ENCODE measurements at regions not wholly inside any gene's neighbourhood (a gene's known extent, or its start where the extent isn't known, plus 50 kb on each side); places are given as distances from the start of the nearest gene placed in this dataset.

DNA sequence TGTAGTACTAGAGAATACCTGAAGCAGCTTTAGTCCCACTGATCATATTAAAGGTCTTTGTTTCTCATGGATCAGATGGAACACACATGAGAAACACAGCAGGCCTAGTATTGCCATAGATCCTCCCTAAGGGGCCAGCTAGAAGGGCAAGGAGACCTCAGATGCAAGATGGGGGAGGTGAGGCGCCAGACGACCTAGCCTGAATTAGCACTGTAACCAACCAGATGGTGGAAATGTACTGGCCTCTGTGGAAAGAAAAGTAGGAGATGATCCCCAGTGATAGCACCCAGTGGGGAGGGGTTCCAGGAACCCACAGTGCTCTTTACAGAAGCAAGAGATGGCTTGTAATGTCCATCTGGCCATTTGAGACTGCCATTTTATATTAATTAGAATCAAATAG is 138.2 kb upstream of the ZNF385D start:
- FAIRE-seq (no peak), DNase-seq (ENCODE audit: insufficient read length, low spot score) (no peak)
- TF ChIP-seq POLR2AphosphoS5 (IDR thresholded peaks at IDR 0.05; ENCODE audit: low read depth, low read length) (no peak), PAX5 (IDR thresholded peaks at IDR 0.05; ENCODE audit: insufficient read depth, low read length, severe bottlenecking) (no peak), POLR2A (IDR thresholded peaks at IDR 0.05; ENCODE audit: low read depth, low read length) (no peak), POU2F2 (IDR thresholded peaks at IDR 0.05; ENCODE audit: low read depth, low read length) (no peak), SPI1 (IDR thresholded peaks at IDR 0.05; ENCODE audit: low read depth, low read length) (no peak), TAF1 (IDR thresholded peaks at IDR 0.05; ENCODE audit: low read depth, low read length) (no peak)

DNA sequence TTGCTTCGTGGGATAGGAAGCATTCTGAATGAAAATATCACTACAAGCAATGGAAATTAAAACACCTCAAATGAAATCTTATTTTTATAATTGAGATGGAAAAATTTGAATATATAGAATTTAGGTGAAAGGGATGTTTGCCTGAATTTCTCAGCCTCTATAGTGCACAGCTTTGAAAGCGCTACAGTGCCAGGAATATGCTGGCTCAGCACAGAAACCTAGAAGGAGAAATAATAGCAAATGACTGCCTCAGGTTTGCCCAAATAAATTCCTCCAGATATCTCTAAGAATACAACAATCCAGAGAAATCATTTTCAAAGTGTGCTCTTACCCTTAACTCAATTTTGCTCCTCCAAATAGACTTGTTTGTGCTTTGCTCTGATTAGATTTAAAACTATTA is 141.1 kb upstream of the ZNF385D start:
- no peak for FAIRE-seq
- TF ChIP-seq SPI1 (IDR thresholded peaks at IDR 0.05; ENCODE audit: low read depth, low read length) (no peak), TAF1 (IDR thresholded peaks at IDR 0.05; ENCODE audit: low read depth, low read length) (no peak), PAX5 (IDR thresholded peaks at IDR 0.05; ENCODE audit: insufficient read depth, low read length, severe bottlenecking) (no peak), POLR2A (IDR thresholded peaks at IDR 0.05; ENCODE audit: low read depth, low read length) (no peak), POLR2AphosphoS5 (IDR thresholded peaks at IDR 0.05; ENCODE audit: low read depth, low read length) (no peak), POU2F2 (IDR thresholded peaks at IDR 0.05; ENCODE audit: low read depth, low read length) (no peak)
- DNase-seq (ENCODE audit: insufficient read length, low spot score), result no peak

DNA sequence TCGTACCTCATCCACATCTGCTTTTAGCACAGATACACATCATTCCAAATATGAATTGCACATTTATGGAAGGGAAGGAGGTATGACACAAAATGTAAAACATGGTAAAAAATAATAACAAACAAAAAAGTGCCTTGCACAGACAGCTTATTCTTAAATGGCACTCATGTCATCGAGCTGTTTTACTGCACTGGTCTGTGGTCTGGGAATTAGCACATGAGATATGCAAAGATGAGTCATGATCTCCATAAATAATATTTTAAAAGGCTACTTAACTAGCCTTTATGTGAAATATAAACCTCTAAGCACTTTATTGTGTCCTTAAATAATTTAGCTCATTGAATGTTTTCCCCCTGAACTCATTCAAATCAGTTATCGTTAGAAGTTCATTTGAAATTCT is 142.2 kb upstream of the ZNF385D start:
- DNase-seq (ENCODE audit: insufficient read length, low spot score), result no peak
- FAIRE-seq, result no peak
- no peak for TF ChIP-seq POLR2A (IDR thresholded peaks at IDR 0.05; ENCODE audit: low read depth, low read length)
- no peak for TF ChIP-seq POLR2AphosphoS5 (IDR thresholded peaks at IDR 0.05; ENCODE audit: low read depth, low read length)
- TF ChIP-seq PAX5 (IDR thresholded peaks at IDR 0.05; ENCODE audit: insufficient read depth, low read length, severe bottlenecking), result no peak
- TF ChIP-seq POU2F2 (IDR thresholded peaks at IDR 0.05; ENCODE audit: low read depth, low read length), result no peak
- TF ChIP-seq TAF1 (IDR thresholded peaks at IDR 0.05; ENCODE audit: low read depth, low read length), result no peak
- no peak for TF ChIP-seq SPI1 (IDR thresholded peaks at IDR 0.05; ENCODE audit: low read depth, low read length)

DNA sequence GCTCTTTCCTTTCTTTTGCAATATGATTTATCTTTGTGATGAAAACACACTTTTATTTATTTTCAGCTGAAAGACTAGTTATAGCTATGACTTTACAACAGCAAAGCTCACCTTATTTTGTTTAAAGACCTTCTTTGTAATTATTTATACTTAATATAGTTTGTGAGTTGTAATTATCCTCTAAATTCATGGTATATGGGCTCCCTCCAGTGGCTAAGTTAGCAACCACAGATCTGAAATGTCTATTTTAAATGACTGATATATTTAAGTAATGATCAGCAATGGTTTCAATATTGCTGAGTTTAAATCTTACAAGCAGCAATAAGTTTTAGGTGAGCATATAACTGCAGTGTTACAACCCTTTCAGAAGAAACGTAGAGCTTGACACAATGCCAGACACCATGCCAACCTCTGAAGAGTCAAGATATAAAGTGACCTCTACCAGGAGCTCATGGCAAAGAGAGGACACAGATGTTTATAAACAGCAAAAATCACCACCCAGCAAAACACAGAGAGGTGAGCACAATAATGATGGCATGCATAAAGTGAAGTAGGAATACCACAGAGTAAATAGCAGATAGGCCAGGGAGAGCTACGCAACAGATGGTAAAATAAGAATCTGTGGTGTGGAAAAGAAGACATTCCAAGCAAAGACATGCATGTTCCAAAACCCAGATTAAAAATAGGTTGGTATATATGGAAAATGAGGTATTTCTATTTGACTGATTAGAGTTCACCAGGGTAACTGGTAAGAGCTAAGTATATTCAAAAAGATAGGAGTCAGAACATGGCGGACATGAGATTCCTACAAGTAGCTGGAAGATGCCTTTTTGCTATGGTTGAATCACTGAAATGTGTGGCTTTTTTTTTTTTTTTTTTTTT is 143.7 kb upstream of the ZNF385D start:
- FAIRE-seq, result no peak
- DNase-seq (ENCODE audit: insufficient read length, low spot score), result no peak
- TF ChIP-seq TAF1 (IDR thresholded peaks at IDR 0.05; ENCODE audit: low read depth, low read length), result no peak
- TF ChIP-seq PAX5 (IDR thresholded peaks at IDR 0.05; ENCODE audit: insufficient read depth, low read length, severe bottlenecking), result no peak
- no peak for TF ChIP-seq POLR2A (IDR thresholded peaks at IDR 0.05; ENCODE audit: low read depth, low read length)
- no peak for TF ChIP-seq SPI1 (IDR thresholded peaks at IDR 0.05; ENCODE audit: low read depth, low read length)
- TF ChIP-seq POU2F2 (IDR thresholded peaks at IDR 0.05; ENCODE audit: low read depth, low read length), result no peak
- no peak for TF ChIP-seq POLR2AphosphoS5 (IDR thresholded peaks at IDR 0.05; ENCODE audit: low read depth, low read length)

DNA sequence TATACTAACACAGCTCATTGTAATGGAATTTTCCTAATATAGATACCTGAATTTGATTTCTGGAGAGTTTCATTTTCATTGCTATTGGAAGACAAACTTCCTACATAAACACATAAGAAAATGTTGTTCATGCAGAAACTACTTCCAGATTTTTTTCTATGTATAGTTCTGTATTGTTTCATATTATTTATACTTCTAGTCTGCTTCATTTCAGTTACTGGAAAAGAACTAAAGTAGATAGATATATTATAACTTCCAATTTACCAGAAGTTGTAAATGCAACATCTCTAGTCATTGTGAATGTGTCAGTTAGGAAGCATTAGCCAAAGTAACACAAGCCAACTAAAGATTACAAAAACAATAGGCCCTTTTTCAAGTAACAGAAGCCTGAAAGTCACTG is 147.3 kb upstream of the ZNF385D start:
- TF ChIP-seq POLR2A (IDR thresholded peaks at IDR 0.05; ENCODE audit: low read depth, low read length) (no peak), TAF1 (IDR thresholded peaks at IDR 0.05; ENCODE audit: low read depth, low read length) (no peak), POLR2AphosphoS5 (IDR thresholded peaks at IDR 0.05; ENCODE audit: low read depth, low read length) (no peak), POU2F2 (IDR thresholded peaks at IDR 0.05; ENCODE audit: low read depth, low read length) (no peak), PAX5 (IDR thresholded peaks at IDR 0.05; ENCODE audit: insufficient read depth, low read length, severe bottlenecking) (no peak), SPI1 (IDR thresholded peaks at IDR 0.05; ENCODE audit: low read depth, low read length) (no peak)
- DNase-seq (ENCODE audit: insufficient read length, low spot score) (no peak), FAIRE-seq (no peak)

DNA sequence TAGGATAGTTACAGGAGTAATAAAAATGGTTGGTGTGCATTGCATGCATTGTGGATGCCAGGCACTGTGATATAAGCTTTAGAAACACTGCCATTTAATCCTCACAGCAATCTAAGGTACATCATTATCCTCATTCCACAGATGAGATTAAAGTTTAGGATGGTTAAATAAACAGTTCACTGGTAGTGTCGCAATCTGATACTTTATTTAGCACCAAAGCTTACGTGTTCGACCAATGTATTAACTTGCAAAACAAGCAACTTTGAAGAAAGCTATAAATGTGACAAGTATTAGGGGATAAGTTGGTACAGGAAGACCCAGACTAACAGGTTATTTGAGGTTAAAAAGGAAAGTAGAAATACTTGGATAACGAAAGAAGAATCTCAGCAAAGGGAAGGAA is 150.5 kb upstream of the ZNF385D start:
- TF ChIP-seq TAF1 (IDR thresholded peaks at IDR 0.05; ENCODE audit: low read depth, low read length) (no peak), POLR2A (IDR thresholded peaks at IDR 0.05; ENCODE audit: low read depth, low read length) (no peak)
- FAIRE-seq (no peak), DNase-seq (ENCODE audit: insufficient read length, low spot score) (no peak)

DNA sequence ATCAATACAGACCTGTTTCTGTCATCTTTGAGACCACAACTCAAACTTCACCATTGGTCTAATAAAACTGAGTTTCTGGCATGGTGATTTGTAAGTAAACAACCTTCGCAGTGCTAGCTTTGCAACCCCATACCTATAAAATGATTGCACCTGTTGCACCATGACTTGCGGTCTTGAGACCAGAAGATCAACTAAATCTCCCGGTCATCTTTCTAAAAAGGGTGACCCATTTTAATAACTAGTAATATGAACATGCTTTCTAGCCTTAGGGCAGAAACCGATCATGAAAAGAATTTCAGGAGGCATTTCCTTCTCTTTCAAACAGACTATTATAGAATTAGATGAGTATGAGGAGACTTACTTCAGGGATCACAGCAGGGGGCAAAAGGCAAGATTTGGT is 151.9 kb upstream of the ZNF385D start:
- TF ChIP-seq TAF1 (IDR thresholded peaks at IDR 0.05; ENCODE audit: low read depth, low read length) (no peak), PAX5 (IDR thresholded peaks at IDR 0.05; ENCODE audit: insufficient read depth, low read length, severe bottlenecking) (no peak), POLR2A (IDR thresholded peaks at IDR 0.05; ENCODE audit: low read depth, low read length) (no peak), POU2F2 (IDR thresholded peaks at IDR 0.05; ENCODE audit: low read depth, low read length) (no peak), SPI1 (IDR thresholded peaks at IDR 0.05; ENCODE audit: low read depth, low read length) (no peak), POLR2AphosphoS5 (IDR thresholded peaks at IDR 0.05; ENCODE audit: low read depth, low read length) (no peak)
- FAIRE-seq, result no peak
- no peak for DNase-seq (ENCODE audit: insufficient read length, low spot score)

DNA sequence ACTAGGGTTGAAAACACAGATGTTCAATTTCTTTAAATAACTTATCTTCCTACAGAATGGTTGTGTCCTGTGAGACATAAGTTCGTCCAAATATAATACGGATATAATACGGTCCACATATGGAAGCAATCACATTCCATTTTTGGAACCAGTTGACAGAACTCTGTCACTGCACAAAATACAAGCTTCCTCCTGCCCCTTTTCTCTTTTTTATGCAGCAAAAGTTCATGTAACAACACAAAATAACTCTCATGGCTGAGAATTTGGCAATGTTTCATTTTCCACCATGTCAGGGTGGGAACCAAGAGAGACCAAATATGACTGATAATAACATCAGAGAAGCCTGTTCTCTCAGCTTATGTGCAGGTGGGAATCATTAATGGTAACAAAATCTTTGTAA is 158.1 kb upstream of the ZNF385D start:
- TF ChIP-seq POLR2A (IDR thresholded peaks at IDR 0.05; ENCODE audit: low read depth, low read length), result no peak
- TF ChIP-seq POLR2AphosphoS5 (IDR thresholded peaks at IDR 0.05; ENCODE audit: low read depth, low read length), result no peak
- no peak for TF ChIP-seq POU2F2 (IDR thresholded peaks at IDR 0.05; ENCODE audit: low read depth, low read length)
- TF ChIP-seq TAF1 (IDR thresholded peaks at IDR 0.05; ENCODE audit: low read depth, low read length), result no peak
- no peak for TF ChIP-seq PAX5 (IDR thresholded peaks at IDR 0.05; ENCODE audit: insufficient read depth, low read length, severe bottlenecking)
- TF ChIP-seq SPI1 (IDR thresholded peaks at IDR 0.05; ENCODE audit: low read depth, low read length), result no peak
- FAIRE-seq (no peak), DNase-seq (ENCODE audit: insufficient read length, low spot score) (no peak)

DNA sequence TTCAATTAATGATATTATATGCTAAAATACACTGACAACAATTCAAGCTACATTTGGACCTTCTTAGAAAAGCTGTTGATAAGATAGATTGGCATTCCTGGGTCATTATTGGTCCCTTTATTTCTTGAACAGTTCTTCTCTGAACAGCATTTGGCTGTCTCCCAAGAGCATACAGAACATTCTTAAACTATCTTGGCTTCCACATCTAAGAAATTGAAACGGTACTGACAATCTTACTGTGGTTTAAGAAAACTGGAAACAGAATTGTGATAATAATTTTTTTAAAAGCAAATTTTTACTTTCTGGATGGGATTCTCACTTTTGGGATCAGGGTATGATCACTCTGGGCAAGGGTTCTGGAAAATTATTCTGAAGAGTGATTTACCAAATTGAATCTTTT is 161.7 kb upstream of the ZNF385D start:
- DNase-seq (ENCODE audit: insufficient read length, low spot score), result no peak
- no peak for FAIRE-seq
- TF ChIP-seq POLR2AphosphoS5 (IDR thresholded peaks at IDR 0.05; ENCODE audit: low read depth, low read length) (no peak), TAF1 (IDR thresholded peaks at IDR 0.05; ENCODE audit: low read depth, low read length) (no peak), POLR2A (IDR thresholded peaks at IDR 0.05; ENCODE audit: low read depth, low read length) (no peak), POU2F2 (IDR thresholded peaks at IDR 0.05; ENCODE audit: low read depth, low read length) (no peak), PAX5 (IDR thresholded peaks at IDR 0.05; ENCODE audit: insufficient read depth, low read length, severe bottlenecking) (no peak), SPI1 (IDR thresholded peaks at IDR 0.05; ENCODE audit: low read depth, low read length) (no peak)

DNA sequence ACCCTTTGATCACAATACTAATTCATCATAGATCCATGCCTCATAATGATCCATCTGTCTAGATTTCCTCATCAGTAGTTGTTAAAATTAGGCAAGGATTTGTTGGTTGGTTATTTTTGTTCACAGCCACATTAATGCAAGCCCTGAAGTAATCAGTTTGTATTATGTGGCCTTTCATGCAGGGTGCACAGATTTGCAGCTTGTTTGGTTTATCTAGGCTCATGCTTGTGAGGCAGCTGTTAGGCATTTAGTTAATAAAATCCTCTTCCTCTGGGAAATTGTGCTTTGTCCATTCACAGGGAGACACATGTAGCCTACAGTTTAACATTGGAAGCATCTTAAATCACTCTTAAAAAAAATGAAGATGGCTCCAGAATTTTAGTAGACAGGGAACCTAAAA is 162.8 kb upstream of the ZNF385D start:
- FAIRE-seq, result no peak
- no peak for TF ChIP-seq POU2F2 (IDR thresholded peaks at IDR 0.05; ENCODE audit: low read depth, low read length)
- no peak for TF ChIP-seq POLR2AphosphoS5 (IDR thresholded peaks at IDR 0.05; ENCODE audit: low read depth, low read length)
- no peak for TF ChIP-seq POLR2A (IDR thresholded peaks at IDR 0.05; ENCODE audit: low read depth, low read length)
- TF ChIP-seq SPI1 (IDR thresholded peaks at IDR 0.05; ENCODE audit: low read depth, low read length), result no peak
- TF ChIP-seq PAX5 (IDR thresholded peaks at IDR 0.05; ENCODE audit: insufficient read depth, low read length, severe bottlenecking), result no peak
- no peak for TF ChIP-seq TAF1 (IDR thresholded peaks at IDR 0.05; ENCODE audit: low read depth, low read length)

More for the DNA sequence above, 162.8 kb upstream of the ZNF385D start:
- no peak for DNase-seq (ENCODE audit: insufficient read length, low spot score)

Measured in GM12891 (cell line).